Upper lobe of left lung (tissue), 6 donors: ENCODE measurements at regions not wholly inside any gene's neighbourhood (a gene's known extent, or its start where the extent isn't known, plus 50 kb on each side); places are given as distances from the start of the nearest gene placed in this dataset.
"Not testable (repeated sequence)": the region's sequence is repeated elsewhere in the genome, so short reads cannot be mapped to it uniquely, and the experiment has no call there.

ENCODE experiments used
- ATAC-seq, 2 donors: fragments of 200-7000 bp; cut with Tn5 transposase; one replicate each; pipeline ENCODE4 v1.9.1; 2022; ENCODE audit warnings: mild to moderate bottlenecking in 2 of 2, moderate library complexity in 2 of 2; ENCODE audit not compliant: low FRiP score in 2 of 2
- DNase-seq, 2 donors: peaks; one replicate each; pipeline ENCODE4 v3.0.0-alpha.2; 2019 to 2020
- H3K27ac ChIP-seq, 4 donors: fragments of 200-600 bp; sonication (generic); one replicate each; pipeline ENCODE4 v1.5.1; 2016 to 2019
- H3K27me3 ChIP-seq, 4 donors: fragments of 200-600 bp; sonication (generic); one replicate each; pipeline ENCODE4 v1.5.1; 2017 to 2019
- H3K36me3 ChIP-seq, 4 donors: fragments of 200-600 bp; sonication (generic); one replicate each; pipeline ENCODE4 v1.5.1; 2016 to 2019
- H3K4me1 ChIP-seq, 4 donors: fragments of 200-600 bp; sonication (generic); one replicate each; pipeline ENCODE4 v1.5.1; 2018 to 2019
- H3K4me3 ChIP-seq, 4 donors: fragments of 200-600 bp; sonication (generic); one replicate each; pipeline ENCODE4 v1.5.1; 2017 to 2019; ENCODE audit warnings: mild to moderate bottlenecking in 2 of 4, moderate library complexity in 1 of 4
- H3K9me3 ChIP-seq, 4 donors: fragments of 200-600 bp; sonication (generic); one replicate each; pipeline ENCODE4 v1.5.1; 2018 to 2019
- CTCF ChIP-seq, 6 experiments: fragments of 450-650 bp in 4 of 6; fragments of 200-600 bp in 2 of 6; sonication (generic) in 2 of 6; IDR thresholded peaks; one replicate each; pipeline ENCODE4 v1.5.1; 2016 to 2019; ENCODE audit warnings: antibody characterized with exemption in 6 of 6
- EP300 ChIP-seq, 4 donors: sonication (generic); formaldehyde crosslinking; IDR thresholded peaks; one replicate each; pipeline ENCODE4 v1.5.1; 2017; ENCODE audit warnings: antibody characterized with exemption in 4 of 4, control low read depth in 2 of 4
- POLR2A ChIP-seq, 4 donors: fragments of 450-650 bp; IDR thresholded peaks; one replicate each; pipeline ENCODE4 v1.5.1; 2016 to 2017; ENCODE audit warnings: antibody characterized with exemption in 4 of 4, mild to moderate bottlenecking in 2 of 4
- POLR2AphosphoS5 ChIP-seq, 2 donors: sonication (generic); formaldehyde crosslinking; IDR thresholded peaks; one replicate each; pipeline ENCODE4 v1.5.1; 2017; ENCODE audit warnings: antibody characterized with exemption in 2 of 2
- WGBS, 2 donors: methylation state at CpG; one replicate each; pipeline ENCODE4 v1.1.5; 2017 to 2018; 5-methylcytosine and 5-hydroxymethylcytosine counted together
- donor health status: DM: no; HTN: no; CAD: no; lungs with moderate emphysema.
- donor health status: DM: no; HTN: yes; CAD: no; lungs with severe emphysema.

DNA sequence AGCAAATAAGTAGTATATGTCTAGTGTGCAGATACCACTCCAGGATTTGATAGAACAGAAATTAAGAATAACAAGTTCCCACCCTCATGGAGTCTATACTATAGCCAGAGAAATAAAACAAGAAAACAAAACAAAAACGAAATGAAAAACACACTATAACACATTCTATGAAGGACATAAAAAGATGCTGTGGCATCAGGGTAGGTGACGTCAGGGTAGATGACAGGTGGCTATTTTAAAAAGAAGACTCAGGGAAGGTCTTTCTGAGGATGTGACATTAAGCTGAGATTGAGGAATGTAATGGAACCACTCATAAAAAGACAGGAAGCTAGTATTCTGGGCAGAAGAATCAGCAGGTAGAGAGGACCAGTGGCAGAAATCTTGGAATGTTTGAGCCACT is 469.6 kb downstream of the RAP2B start:
- ATAC-seq (no peak), DNase-seq (no peak)
- H3K9me3 ChIP-seq, result no peaks in the 10 kb centered on the region
- peaks cover 0 to 9% (median 0%) of the 10 kb centered on the region in 4 donors for H3K4me1 ChIP-seq
- H3K36me3 ChIP-seq, result no peaks in the 10 kb centered on the region
- TF ChIP-seq POLR2A (IDR thresholded peaks at IDR 0.05) (no peak), EP300 (IDR thresholded peaks at IDR 0.05) (no peak), CTCF (IDR thresholded peaks at IDR 0.05) (no peak)
- no peaks in the 10 kb centered on the region for H3K27me3 ChIP-seq
- no peak overlapping the region for H3K27ac ChIP-seq
- H3K4me3 ChIP-seq, result no peak overlapping the region
- WGBS, 2 donors, result 88 to 95% methylated on average over 2 of the region's 2 CpGs

DNA sequence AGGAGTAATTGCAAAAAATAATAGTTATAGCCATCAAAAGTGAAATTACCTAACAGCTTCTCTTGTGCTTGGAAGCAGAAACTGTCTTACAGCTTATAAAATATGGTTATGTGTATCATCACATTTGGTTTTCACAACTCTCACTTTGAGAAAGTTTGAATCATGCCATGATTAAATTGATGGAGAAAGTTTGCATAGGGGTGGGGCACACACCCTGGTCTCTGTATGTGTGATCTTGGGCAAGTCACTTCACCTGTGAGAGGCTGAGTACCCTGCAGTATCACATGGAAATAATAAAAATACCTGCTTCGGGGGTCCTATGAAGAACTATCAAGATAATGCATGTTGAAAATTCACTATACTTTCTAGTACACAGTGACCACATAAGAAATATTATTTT is 471.4 kb downstream of the RAP2B start:
- TF ChIP-seq POLR2AphosphoS5 (IDR thresholded peaks at IDR 0.05), result no peak
- TF ChIP-seq EP300 (IDR thresholded peaks at IDR 0.05), result no peak
- TF ChIP-seq POLR2A (IDR thresholded peaks at IDR 0.05), result no peak
- TF ChIP-seq CTCF (IDR thresholded peaks at IDR 0.05), result no peak
- Histone ChIP-seq H3K36me3 (no peaks in the 10 kb centered on the region), H3K4me3 (no peak overlapping the region), H3K9me3 (no peaks in the 10 kb centered on the region), H3K27me3 (no peaks in the 10 kb centered on the region), H3K4me1 (peaks cover 0 to 8% (median 0%) of the 10 kb centered on the region in 4 donors), H3K27ac (no peak overlapping the region)
- DNase-seq (no peak), ATAC-seq (no peak)
- 91 to 96% methylated on average over 1 of the region's 1 CpG for WGBS, 2 donors

- TF ChIP-seq CTCF (IDR thresholded peaks at IDR 0.05) (no peak), EP300 (IDR thresholded peaks at IDR 0.05) (no peak), POLR2AphosphoS5 (IDR thresholded peaks at IDR 0.05) (no peak)
- Histone ChIP-seq H3K36me3 (no peaks in the 10 kb centered on the region), H3K4me1 (no peaks in the 10 kb centered on the region), H3K27ac (no peak overlapping the region), H3K9me3 (no peaks in the 10 kb centered on the region), H3K27me3 (no peaks in the 10 kb centered on the region), H3K4me3 (no peak overlapping the region)
- no peak for ATAC-seq
- WGBS, 2 donors, result 81 to 83% methylated on average over 4 of the region's 4 CpGs
- no peak for DNase-seq
These were observed 472.7 kb downstream of the RAP2B start for GRCh38 chr3:153634683-153635082.

DNA sequence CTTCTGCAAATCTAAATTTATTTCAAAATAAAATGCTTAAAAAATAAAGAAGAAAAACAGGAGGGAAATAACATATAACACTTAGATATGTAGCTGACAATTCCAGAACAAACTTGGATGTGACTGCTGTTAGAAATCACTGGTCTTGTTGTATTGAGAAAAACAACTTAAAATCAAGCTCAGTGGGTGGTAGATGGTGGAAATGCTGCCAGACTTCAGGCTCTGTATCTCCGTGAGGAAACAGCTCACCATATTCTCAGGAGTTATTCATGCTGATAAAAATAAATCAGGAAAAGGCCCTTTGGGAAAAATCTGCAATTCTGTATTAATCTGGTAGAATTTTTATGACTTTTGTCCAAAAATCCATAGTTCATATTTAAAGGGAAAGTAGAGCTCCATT is 477.6 kb downstream of the RAP2B start:
- DNase-seq (no peak), ATAC-seq (no peak)
- WGBS, 2 donors, result 65 to 72% methylated on average over 1 of the region's 1 CpG
- no peaks in the 10 kb centered on the region for H3K9me3 ChIP-seq
- H3K27me3 ChIP-seq, result no peaks in the 10 kb centered on the region
- no peak overlapping the region for H3K27ac ChIP-seq
- H3K4me3 ChIP-seq, result no peak overlapping the region
- no peaks in the 10 kb centered on the region for H3K4me1 ChIP-seq
- H3K36me3 ChIP-seq, result no peaks in the 10 kb centered on the region
- no peak for TF ChIP-seq EP300 (IDR thresholded peaks at IDR 0.05)
- no peak for TF ChIP-seq POLR2AphosphoS5 (IDR thresholded peaks at IDR 0.05)
- TF ChIP-seq CTCF (IDR thresholded peaks at IDR 0.05), result no peak
- no peak for TF ChIP-seq POLR2A (IDR thresholded peaks at IDR 0.05)

- H3K27me3 ChIP-seq, result no peaks in the 10 kb centered on the region
- ATAC-seq (no peak), DNase-seq (no peak)
- no peaks in the 10 kb centered on the region for H3K9me3 ChIP-seq
- H3K27ac ChIP-seq, result no peak overlapping the region
- 91 to 94% methylated on average over 7 to 8 of the region's 8 CpGs for WGBS, 2 donors
- no peak overlapping the region for H3K4me3 ChIP-seq
- no peak for TF ChIP-seq CTCF (IDR thresholded peaks at IDR 0.05)
- no peak for TF ChIP-seq POLR2A (IDR thresholded peaks at IDR 0.05)
- TF ChIP-seq POLR2AphosphoS5 (IDR thresholded peaks at IDR 0.05), result no peak
- no peak for TF ChIP-seq EP300 (IDR thresholded peaks at IDR 0.05)
- H3K4me1 ChIP-seq, result no peaks in the 10 kb centered on the region
- no peaks in the 10 kb centered on the region for H3K36me3 ChIP-seq
These were observed 479.0 kb downstream of the RAP2B start for GRCh38 chr3:153640689-153641665.

DNA sequence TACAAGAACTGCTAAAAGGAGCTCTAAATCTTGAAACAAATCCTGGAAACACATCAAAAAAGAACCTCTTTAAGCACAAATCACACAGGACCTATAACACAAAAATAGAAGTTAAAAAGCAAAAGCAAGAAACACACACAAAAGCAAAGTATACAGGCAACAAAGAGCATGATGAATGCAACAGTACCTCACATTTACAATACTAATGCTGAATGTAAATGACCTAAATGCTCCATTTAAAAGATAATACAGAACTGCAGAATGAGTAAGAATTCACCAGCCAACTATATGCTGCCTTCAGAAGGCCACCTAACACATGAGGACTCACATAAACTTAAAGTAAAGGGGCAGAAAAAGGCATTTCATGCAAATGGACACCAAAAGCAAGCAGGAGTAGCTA is 478.6 kb upstream of the ARHGEF26 start:
- H3K36me3 ChIP-seq, DNase-seq, H3K9me3 ChIP-seq, H3K27ac ChIP-seq, ATAC-seq, H3K27me3 ChIP-seq, H3K4me1 ChIP-seq, H3K4me3 ChIP-seq: not testable (repeated sequence)

- H3K36me3 ChIP-seq, DNase-seq, H3K9me3 ChIP-seq, ATAC-seq, H3K27me3 ChIP-seq, H3K4me1 ChIP-seq, H3K27ac ChIP-seq, H3K4me3 ChIP-seq: not testable (repeated sequence)
- 65 to 87% methylated on average over 2 of the region's 2 CpGs for WGBS, 2 donors
These were observed 477.7 kb upstream of the ARHGEF26 start for GRCh38 chr3:153643471-153643870.
